SK-N-SH (cell line): ENCODE measurements at regions not wholly inside any gene's neighbourhood (a gene's known extent, or its start where the extent isn't known, plus 50 kb on each side); places are given as distances from the start of the nearest gene placed in this dataset.

ENCODE experiments used
- CTCF ChIP-seq: fragments of 200-600 bp; sonication (generic); IDR thresholded peaks from 2 replicates; pipeline ENCODE4 v1.6.1; 2017; ENCODE audit warnings: antibody characterized with exemption, mild to moderate bottlenecking, moderate library complexity
- EZH2phosphoT487 ChIP-seq: fragments of 200-600 bp; sonication (generic); IDR thresholded peaks from 2 replicates; pipeline ENCODE4 v1.6.1; 2017; ENCODE audit warnings: low read depth, mixed run types, mild to moderate bottlenecking, antibody characterized with exemption, moderate library complexity, borderline replicate concordance
- GATA2 ChIP-seq: sonication (generic); formaldehyde crosslinking; IDR thresholded peaks from 2 replicates; pipeline ENCODE4 v1.5.0; 2020; ENCODE audit warnings: mild to moderate bottlenecking, missing genetic modification reagents
- MXI1 ChIP-seq: IDR thresholded peaks from 2 replicates; pipeline ENCODE4 v1.6.1; 2012; ENCODE audit warnings: mild to moderate bottlenecking, low read depth, low read length, improper control_type of control experiment
- PBX3 ChIP-seq: IDR thresholded peaks from 2 replicates; pipeline ENCODE4; 2012
- RAD21 ChIP-seq: IDR thresholded peaks from 2 replicates; pipeline ENCODE4 v1.6.1; 2012; ENCODE audit warnings: mild to moderate bottlenecking, low read length
- RCOR1 ChIP-seq: fragments of 150-350 bp; IDR thresholded peaks from 2 replicates; pipeline ENCODE4 v1.6.1; 2017; ENCODE audit warnings: antibody characterized with exemption, low read length
- REST ChIP-seq: IDR thresholded peaks from 2 replicates; pipeline ENCODE4 v1.6.1; 2012; ENCODE audit warnings: mild to moderate bottlenecking, low read depth, low read length, moderate library complexity
- RFX5 ChIP-seq: IDR thresholded peaks from 2 replicates; pipeline ENCODE4 v1.6.1; 2012; ENCODE audit warnings: mild to moderate bottlenecking, improper control_type of control experiment, low read length
- ZBTB33 ChIP-seq: IDR thresholded peaks from 2 replicates; pipeline ENCODE4 v1.4.0; 2012; ENCODE audit warnings: low read depth, borderline replicate concordance

- TF ChIP-seq RAD21 (no peak), CTCF (no peak), EZH2phosphoT487 (no peak), PBX3 (no peak), MXI1 (no peak), REST (no peak), ZBTB33 (no peak), GATA2 (CRISPR knock-in tag) (no peak), RCOR1 (no peak), RFX5 (no peak)
These were observed 278.3 kb downstream of the NR2F1-AS1 start for GRCh38 chr5:93302711-93303110.
